ENCODE measurements at regions not wholly inside any gene's neighbourhood (a gene's known extent, or its start where the extent isn't known, plus 50 kb on each side); places are given as distances from the start of the nearest gene placed in this dataset.
"Not testable (repeated sequence)": the region's sequence is repeated elsewhere in the genome, so short reads cannot be mapped to it uniquely, and the experiment has no call there.

DNA sequence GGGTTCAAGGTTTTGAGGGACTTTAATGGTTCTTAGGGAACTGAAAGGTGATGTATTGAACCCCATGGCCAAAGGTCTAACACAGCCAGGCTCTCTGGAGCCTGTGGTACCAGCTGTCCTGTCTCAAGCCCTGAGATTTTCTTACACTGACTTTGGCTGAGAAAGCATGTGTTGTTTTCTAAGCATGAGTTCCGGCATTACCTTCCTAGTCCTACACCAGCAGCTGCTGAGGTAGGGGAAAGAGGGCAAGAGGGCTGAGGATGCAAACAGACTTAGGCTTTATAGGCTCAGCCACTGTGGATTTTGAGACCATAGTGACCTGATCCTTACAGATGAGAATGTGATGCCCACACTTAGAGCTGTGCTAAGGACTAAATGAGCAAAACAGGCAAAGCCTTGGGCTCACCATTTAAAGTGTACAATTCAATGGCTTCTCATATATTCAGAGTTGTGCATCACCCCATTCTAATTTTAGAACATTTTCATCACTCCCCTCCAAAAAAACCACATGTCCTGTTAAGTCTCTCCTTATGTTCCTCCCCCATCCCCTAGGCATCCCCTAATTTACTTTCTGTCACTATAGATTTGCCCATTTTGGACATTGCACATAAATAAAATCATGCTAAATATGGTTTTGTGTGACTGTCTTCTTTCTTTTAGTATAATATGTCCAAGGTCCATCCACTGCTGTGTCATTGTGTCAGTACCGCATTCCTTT, 99.7 kb upstream of the OTOS start:
- no peak for DNase-seq (ENCODE audit: low read depth in 2 of 2)

DNA sequence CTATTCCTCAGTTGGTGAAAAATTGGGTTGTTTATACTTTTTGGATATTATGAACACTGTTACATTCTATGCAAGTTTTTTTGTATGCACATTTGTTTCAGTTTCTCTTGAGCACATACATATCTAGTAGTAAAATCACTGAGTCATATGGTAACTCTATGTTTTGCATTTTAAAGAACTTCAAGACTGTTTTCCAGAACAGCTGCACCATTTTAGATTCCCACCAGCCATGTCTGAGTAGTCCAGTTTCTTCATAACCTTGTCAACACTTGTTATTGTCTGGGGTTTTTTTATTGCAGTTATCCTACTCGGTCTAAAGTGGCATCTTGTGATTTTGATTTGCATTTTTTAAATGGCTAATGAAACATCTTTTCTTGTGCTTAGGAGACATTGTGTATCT, 100.3 kb upstream of the OTOS start:
- DNase-seq (ENCODE audit: low read depth in 2 of 2), result no peak

DNA sequence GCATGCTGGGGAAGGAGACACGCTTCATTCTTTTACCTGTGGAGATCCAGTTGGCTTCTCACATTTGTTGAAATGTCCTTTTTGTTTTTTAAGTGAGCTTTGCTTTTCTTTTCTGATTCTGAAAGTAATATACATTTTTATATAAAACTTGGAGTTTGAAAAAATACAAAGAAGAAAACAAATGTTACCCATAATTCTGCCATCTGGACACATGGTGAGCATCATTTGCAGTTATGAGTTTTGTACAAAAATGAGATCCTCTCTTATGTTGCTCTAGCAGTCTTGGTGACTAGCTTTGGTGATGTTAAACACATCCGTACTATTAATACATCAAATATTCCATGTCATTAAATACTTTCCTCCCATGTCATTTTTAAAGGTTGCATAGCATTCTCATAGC, 101.1 kb upstream of the OTOS start:
- DNase-seq (ENCODE audit: low read depth in 2 of 2), result no peak

DNA sequence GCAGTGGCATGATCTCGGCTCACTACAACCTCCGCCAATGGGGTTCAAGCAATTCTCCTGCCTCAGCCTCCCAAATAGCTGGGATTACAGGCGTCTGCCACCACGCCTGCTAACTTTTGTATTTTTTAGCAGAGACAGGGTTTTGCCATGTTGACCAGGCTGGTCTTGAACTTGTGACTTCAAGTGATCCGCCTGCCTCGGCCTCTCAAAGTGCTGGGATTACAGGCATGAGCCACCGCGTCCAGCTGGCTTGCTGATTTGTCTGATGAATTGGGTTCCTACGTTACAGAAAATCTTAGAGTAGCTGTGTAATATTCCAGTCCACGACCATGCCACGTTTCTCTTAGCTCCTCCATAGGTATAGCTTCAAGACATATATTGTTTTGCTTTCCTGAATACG, 102.6 kb upstream of the OTOS start:
- DNase-seq (ENCODE audit: low read depth in 2 of 2), result not testable (repeated sequence)

DNA sequence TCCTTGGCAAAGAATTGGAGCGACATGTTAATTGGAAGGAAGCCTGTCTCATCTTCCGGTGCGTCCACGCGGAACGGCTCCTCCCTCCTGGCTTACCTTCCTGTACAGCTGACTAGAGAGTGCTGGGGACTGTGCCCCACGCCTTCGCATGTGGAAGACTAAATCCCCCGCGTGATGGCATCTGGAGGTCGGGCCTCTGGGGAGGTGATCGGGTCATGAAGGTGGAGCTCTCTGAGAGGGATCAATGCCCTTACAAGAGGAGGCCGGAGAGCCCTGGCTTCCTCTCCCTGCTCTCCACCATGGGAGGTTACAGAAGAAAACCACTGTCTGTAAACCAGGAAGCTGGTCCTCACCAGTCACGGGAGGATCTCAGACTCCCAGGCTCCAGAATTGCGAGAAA, 104.1 kb upstream of the OTOS start:
- DNase-seq (ENCODE audit: low read depth in 2 of 2), result no peak

DNA sequence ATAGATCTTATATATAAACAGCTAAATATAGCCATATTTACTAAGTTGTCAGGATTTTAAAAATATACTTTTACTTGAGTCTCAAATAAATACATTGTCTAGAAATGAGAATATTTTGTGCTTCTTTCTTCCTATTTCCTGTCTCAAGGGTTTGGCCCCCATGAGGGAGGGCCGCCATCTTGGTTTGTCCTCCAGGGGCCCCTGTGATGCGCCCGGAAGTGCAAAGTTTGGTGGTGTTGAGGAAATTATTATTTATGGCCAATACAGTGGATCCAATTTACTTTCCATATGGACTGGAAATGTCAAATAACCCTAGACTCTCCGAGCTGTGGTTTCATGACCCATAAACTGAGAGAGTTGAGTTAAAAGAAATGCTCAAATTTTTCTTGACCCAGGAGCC, 104.7 kb upstream of the OTOS start:
- DNase-seq (ENCODE audit: low read depth in 2 of 2), result no peak

DNA sequence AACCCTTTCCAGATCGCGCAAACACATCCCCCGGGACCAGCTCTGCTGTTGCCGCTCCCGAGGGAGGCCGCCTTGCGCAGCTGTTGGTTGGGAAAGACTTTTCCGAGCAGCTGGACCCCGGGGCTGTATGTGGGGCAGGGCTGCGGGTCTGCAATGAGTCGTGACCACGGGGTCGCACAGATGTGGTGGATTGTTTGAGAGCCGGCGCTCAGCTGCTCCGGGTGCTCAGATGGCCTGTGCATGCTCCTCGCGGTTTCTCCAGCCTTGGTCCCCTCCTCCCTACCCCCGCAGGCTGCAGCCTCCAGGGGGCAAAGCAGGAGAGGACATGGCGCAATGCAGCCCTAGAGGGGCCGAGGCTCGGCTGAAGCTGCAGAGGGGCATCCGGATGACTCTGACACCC, 105.2 kb upstream of the OTOS start:
- no peak for DNase-seq (ENCODE audit: low read depth in 2 of 2)

DNA sequence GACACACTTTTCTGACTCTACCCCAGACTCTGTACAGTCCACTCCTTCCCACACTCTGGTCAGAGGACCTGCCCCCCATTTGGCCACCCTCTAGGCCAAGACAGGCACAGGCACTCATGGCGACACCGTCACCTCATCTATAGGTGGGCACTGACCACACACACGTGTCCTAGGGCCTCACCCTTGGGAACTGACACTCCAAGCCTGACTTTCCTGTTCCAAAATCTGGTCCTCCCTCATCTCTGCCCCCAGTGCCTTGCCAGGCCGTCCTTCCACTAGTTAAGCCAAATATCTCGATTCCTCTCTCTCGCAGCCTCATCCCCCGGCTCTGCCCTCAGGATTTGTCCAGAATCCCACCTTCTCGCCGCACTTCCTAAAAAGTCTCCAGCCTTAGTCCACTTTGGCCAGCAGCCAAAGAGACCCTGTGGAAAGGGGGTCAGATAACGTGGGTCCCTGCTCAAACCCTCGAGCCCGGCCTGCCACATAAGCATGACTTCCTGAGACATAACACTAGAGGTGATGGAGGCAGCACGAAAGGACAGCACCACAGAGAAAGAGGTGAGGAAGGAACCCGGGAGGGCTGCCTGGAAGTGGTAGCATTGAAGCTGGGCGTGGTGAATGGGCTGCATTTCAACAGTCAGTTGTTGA, 105.8 kb upstream of the OTOS start:
- DNase-seq (ENCODE audit: low read depth in 2 of 2), result no peak

DNA sequence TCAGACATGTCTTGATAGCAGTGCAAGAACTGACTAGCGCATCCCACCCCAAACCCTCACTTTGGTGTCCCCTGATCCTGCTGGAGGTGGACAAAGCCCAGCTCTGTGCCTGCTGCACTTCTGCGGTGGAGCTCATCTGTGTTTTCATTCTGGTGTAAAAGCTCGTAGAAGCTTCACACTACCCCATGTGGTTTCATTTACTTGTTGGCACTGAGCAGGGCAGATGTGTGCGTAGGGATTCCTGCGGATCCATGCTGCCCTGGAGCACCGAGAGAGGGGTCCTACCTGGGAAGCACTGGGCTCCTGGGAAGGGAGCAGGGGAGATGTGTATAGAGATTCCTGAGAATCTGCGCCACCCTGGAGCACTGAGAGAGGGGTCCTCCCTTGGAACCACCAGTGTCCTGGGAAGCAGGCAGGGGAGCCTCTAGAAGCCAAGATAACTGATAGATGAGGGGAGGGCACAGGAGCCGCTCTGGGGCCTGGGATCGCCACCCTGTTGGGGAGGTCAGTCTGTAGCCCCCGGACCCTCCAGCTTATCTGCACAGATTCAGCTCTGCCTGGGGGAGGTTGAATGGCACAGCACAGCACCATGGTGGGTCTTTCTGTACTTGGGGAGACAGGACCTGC, 106.9 kb upstream of the OTOS start:
- no peak for DNase-seq (ENCODE audit: low read depth in 2 of 2)

DNA sequence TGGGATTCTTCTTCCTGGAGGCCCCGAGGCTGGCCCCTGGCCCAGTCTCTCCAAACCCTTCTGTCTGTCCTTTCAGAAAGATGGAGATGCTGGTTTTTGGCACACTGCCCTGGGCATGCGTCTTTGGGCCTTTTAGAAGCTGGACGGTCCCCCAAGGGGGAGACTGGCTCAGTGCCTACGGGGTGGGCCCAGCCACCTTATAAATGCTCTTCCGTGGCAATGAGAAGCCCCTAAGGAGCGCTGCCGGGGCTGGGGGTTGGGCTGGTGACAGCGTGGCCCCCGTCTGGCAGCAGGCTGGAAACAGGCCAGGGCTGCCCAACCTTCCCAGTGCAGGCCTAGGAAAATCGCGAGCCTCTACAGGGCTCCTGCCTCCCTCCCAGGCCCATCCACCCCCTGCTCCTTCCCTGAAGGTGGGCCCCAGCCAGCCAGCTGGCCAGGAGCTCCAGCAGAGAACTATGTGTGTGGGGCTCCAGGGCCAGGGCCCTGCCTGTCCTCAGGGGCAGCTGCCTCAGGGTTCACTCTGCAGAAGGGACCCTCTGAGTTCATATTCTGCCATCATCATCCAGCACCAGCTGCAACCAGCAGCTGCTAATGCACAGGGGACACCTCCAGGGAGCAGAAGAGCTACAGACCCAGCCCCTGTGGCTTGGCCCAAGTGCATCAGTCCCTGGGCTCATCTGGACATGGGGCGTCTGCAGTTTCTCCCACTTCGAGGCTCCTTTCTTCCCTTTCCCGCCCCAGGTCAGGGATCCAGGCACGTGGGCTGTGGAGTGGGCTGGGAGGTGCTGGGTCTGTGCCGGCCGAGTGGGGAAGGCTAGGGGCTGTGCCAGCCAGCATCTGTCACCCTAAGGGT, 107.6 kb upstream of the OTOS start:
- DNase-seq (ENCODE audit: low read depth in 2 of 2), result no peak

DNA sequence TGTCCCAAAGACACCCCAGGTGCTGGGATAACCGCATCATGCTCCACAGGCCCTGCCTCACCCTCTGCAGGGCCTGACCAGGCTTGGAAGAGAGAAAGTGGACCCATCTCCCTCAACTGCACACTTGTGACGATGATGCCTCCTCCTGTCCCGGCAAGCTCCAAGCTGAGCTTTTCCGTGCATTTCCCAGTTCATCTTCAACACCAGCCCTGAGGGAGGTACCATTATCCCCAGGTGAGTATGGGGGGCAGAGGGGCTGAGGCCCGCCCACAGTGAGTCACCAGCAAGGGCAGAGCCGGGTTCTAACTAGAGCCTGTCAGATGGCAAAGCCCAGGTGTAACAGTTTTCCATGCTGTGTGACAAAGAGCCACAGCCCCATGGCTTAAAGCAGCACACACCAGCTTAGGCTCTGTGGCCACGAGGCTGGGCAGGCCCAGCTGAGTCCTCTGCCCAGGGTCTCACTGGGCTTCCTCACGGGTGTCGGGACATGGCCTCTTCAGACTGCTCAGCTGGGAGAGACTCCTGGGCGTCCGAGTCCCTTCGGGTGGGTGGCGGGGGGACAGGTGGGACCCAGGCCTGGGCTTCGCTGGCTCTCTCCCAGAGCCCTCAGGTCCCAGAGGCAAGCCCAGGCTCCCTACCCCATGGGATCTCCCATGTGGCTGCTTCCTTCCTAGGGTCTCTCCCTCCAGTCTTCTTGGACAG, 108.4 kb upstream of the OTOS start:
- DNase-seq (ENCODE audit: low read depth in 2 of 2), result no peak

DNA sequence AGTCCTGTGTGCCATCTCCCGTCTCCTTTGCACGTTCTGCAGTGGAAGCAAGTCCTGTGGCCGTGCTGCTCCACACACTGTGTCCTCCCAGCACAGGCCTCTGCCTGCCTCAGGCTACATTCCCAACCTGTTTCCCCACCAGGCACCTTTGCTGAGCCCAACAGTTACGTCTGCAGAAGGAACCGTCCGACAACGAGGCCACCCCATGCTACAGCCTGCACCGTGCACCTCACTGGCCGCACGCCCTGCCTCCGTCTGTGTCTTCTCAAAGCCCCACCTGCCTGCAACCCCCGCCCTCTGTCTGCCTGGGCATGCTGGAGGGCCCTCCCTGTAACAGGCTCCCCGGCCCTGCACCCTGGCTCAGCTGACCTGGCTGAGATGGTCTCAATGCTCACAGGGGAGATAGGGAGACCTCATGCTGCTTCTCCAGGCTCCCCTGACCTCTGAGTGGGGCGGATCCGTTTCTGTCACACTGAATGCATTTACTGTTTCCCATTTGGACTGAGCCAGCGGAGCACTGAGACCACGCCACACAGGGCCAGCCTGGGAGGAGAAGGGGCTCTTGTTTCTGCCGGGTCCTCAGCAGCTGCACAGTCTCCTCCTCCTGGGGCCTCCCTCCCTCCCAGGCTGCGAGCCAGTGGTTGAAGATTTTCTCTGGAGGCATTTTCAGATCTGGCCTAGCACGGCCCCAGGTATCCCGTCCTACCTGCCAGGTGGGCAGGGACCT, 109.1 kb upstream of the OTOS start:
- no peak for DNase-seq (ENCODE audit: low read depth in 2 of 2)

DNA sequence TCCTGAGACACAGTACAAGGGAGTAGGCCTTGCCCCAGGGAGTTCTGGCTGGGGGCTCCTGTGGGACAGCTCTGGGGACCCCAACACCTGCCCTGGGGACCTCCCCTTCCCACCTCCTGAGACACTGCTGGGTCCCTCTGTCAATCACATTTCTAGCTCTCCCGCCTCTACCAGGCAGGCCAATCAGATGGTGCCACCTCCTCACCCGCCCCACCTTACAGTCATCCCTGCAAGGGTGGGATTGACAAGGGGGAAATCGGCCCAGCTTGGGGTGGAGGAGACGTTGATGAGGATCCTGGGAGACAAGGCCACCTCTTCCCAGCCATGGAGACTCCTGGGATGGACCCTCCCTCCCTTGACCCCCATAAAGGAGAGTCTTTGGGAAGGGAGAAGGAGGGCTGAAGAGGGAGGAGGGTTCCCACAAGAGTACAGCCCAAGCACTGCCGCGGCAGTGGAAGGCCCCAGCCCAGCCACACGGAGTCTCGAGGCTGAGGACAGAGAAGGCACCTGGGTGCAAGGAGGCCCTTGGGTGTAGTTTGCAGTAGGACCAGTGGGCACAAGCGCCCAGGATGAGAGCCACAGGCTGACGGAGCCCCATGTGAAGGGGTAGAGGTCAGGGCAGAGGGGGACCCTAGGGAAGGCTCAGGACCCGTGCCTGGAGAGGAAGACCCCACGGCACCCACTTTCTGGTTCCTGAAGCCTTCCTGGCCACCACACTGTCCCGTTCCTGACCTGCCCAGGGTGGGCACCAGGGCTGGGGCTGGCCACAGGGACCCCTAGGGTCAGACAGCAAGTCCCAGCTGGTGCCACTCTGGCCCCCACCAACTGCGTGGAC, 109.9 kb upstream of the OTOS start:
- DNase-seq (ENCODE audit: low read depth in 2 of 2), result no peak

DNA sequence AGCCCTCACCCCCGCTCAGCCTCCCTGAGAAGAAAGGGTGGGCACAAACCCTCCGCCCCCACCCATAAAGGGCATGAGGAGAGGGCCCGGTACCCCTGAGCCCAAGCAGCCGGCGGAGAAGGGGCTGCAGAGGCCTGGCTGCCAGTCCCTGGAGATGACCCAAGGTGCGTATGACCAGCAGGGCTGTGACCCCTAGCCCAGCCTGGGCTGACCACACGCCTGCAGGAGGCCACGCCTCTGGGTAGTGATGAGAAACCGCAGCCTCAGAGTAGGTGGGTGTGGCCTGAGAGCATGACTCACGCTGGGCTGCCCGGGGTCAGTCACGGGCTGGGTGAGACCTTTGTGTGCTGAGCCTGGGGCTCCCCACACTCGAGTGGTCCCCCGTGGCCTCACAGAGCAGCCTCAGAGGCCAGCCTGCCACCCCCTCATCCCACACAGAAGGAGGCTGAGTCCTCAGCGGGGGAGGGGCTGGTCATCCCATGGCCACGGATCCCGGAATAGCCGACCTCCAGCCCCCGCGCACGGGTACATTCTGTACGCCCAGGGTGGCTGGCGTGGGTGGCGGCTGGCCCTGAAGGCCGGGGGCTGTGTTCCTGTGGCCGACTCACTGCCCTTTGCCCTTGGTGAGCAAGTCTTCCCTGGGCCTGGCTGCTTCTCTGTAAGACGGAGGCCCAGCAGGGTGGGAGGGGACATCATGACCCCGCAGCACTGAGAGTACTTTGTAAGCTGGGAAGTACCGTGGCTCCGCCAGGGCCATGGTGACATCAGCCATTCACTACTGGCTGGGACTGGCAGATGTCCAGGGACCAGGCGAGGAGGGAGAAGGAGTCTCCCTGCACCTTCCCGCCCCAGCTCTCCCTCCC, 110.8 kb upstream of the OTOS start:
- no peak for DNase-seq (ENCODE audit: low read depth in 2 of 2)

DNA sequence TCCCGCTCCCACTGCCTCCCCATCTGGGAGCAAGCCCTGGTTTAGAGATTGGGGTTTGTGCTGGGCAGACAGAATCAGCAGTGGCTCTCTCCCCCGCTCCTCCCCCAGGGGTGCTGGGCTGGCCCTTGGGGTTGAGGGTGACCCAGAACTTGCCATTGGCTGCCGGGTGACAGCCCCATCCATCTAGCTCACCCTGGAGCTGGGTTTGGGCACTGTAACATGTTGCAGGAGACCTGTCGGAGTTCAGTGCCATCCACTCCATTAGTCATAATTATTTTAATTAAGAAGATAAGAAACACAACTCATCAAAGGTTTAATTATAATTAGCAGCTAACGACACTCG, 111.4 kb upstream of the OTOS start:
- DNase-seq (ENCODE audit: low read depth in 2 of 2), result no peak

DNA sequence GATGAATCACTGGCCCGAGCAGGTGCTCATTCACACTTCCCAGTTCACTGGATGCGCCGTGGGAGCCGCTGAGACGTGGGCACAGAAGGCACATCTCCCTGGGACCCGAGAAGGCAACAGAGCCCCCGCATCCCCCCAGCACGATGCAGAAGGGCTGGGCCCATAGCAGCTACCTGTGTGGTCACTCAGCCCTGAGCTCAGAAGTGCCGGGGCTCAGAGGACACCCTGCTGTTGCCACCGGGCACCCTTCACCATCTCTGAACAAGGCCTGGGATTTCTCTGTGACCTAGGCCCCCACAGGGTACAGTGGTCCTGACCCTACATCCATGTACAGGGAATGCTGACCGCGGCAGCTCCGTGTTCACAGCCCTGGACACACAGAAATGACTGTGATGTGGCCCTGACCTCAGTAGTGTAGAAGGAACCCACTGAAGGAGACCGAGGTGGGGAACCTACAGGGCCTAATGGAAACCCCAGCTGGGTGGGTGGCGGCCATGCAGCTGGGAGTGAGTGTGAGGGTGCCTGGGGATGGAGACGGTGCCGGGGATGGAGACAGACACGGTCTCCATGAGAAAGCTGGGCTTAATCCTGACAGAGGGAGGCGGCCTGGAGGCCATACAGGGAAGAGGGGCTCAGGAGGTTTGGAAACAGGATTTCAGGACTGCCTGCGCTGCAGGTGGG, 111.9 kb upstream of the OTOS start:
- no peak for DNase-seq (ENCODE audit: low read depth in 2 of 2)

DNA sequence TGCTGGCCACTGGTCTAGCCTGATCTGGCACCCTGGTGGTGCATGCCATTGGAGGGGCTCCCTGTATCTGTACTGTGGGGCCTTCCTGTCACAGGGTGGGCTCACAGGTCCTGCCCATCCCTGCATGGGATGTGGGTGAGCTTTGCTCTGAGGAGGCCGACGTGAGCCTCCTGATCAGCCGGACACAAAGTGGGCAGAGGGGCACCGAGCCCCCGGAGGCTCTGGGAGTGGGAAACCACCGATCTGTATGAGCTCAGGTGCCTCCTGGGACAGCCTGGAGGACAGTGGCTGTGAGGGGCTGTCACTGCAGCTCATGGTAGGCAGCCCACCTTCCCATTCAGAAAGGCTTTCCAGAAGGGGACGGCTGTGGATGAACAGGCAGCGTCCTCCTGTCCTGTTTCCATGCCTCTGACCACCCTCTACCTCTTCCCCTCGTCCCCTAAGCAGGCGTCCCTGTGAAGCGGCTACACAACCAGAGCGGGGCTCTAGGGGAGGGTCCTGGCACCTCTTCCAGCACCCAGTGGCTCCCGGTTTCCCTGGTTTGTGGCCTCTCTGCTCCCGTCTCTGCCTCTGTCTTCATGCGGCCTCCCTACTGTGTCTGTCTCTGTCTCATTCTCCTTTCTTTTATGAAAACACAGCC, 112.5 kb upstream of the OTOS start:
- no peak for DNase-seq (ENCODE audit: low read depth in 2 of 2)

DNA sequence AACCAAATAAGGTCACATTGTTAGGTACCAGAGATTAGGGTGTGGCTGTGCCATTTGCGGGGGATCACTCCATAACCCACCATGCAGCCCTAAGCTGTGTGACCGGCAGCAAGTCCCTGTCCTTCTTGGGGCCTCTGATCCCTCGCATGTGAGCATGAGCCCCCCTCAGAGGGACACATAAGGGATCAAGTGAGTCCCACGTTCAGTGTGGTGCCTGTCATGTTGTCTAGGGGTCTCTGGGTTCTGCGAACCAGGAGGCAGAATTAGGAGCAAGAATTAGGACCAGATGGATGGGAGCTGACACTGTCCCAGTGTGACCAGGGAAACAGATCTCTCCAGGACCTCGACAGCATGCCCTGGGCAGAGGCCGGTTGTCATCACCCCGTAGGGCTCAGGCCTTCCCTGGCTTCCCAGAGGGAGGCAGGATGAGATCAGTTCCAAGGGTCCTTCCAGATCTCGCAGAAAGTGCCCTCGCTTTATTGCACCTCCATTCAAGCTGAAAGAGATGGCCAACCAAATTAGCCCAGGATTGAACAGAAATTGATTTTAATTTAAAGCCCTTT, 113.2 kb upstream of the OTOS start:
- DNase-seq (ENCODE audit: low read depth in 2 of 2), result no peak
